GM21528 (cell line): ENCODE measurements at regions not wholly inside any gene's neighbourhood (a gene's known extent, or its start where the extent isn't known, plus 50 kb on each side); places are given as distances from the start of the nearest gene placed in this dataset.
"Not testable (repeated sequence)": the region's sequence is repeated elsewhere in the genome, so short reads cannot be mapped to it uniquely, and the experiment has no call there.

Experiments
- ATAC-seq: cut with Tn5 transposase; IDR thresholded peaks from one replicate; pipeline ENCODE4 v1.9.1; 2021; ENCODE audit warnings: mild to moderate bottlenecking, moderate library complexity; ENCODE audit not compliant: unreplicated experiment, low FRiP score

DNA sequence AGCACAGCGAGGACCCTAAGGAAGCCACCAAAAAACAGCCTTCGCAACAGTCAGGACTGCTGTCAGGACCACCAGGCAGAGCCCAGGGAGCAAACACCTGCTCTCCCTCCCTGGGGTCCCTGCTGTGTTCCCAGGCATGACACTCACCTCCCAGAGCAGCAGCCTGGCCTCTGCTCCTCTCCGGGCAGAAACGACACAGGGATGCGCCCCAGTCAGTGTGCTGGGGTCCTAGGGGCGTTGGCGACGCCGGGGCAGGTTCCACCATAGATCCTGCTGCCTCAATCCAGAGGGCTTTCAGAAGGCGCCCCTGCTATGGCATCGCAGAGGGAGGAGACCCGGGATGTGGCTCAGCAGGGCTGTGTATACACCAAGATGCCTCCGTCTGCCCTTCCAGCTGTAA lies 169.7 kb upstream of the FOXD4L5 start:
- not testable (repeated sequence) for ATAC-seq

DNA sequence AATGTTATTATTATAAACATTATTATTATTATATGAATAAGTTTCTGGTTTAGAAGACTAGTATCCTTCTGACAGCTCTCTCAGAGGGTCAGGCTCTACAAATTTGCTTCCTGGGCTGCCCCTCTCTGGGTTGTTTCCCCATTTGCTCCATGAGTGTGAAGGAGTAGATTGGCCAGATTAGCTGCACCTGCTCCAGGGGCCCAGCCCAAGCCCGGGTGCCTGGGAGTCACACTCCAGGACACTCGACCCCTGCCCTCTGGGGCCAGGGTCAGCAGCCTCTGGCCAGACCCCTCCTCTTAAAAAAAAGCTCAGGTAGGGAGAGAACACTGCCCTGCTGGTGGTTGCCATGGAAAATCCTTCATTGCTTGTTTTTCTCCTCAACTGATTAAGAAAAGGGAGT lies 169.0 kb upstream of the FOXD4L5 start:
- ATAC-seq: not testable (repeated sequence)

DNA sequence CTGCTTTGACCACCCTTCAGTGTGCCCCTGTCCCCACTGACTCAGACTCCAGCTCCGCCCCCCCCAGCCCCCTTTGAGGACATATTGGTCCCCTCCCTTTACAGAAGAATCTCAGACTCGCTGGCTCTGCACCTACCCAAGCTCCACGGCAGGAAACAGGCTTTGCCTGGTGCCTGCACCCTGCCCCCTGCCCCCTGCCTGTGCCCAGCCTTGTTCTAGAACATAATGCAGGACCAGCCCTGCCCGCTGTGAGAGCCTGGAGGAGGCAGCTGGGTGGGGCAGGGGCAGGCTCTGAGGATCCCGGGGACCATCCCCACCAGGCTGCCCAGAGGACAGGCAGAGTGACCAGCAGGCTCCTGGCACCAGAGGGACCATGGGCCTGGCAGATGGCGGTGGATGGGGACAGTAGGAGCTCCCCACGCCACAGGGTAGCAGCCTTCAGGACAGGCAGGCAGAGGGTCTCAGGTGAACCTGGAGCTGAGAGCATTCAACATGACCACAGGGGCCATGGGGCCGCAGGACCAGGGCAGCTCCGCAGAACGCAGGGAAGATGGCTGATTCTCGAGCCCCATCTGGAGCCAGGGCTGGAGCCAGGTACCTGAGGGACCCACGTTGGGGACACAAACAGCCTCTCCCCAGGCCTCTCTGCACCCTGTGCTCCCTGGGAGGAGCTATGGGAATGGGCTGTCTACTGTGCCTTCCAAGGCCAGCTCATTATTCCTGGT lies 165.0 kb upstream of the FOXD4L5 start:
- not testable (repeated sequence) for ATAC-seq

DNA sequence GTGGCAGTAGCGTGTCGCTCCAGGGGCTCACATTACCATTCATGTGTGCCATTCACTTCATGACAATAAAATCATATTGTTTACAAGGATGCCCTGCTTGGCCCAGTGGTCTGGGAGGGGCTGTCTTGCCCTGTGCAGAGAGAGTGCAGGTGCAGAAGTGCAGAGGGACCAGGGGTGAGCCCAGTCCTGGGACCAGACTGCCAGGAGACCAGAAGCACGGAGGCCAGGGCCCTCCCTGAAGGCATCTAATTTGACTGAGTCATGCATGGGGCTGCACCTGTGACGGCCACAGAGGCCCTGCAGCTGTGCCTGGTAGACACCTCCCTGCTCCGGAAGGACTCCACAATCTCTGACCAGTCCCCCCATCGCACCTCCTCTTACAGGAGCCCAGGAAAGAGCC lies 164.4 kb upstream of the FOXD4L5 start:
- no peak for ATAC-seq

DNA sequence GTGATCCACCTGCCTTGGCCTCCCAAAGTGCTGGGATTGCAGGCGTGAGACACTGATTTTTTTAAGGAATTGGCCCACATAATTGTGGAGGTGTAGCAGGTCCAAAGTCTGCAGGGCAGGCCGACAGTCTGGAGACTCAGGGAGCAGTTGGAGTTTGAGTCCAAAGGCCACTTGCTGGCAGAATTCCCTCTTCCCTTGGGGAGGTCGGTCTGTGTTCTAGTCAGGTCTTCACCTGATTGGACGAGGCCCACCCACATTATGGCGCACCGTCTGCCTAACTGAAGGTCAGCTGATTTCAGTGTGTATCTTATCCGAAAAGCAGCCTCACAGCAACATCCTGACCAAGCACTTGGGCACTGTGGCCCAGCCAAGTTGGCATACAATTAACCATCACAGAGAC lies 162.1 kb upstream of the FOXD4L5 start:
- not testable (repeated sequence) for ATAC-seq

DNA sequence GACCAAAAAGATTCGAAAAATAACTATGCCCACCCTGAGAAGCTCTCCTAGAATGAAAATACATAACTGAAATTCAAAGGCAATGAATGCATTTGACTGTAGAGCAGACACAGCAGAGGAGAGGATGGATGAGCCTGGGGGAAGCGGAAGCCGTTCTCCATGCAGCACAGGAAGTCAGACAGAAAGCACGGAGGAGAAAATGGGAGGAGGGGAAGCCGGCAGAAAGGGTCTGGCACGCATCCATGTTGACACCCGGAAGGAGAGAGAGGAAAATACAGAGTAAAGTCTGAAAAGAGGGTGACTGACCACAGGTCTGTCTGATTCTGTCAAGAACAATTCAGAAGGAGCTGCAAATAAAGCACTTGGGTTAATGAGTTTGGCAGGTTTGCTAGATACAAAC lies 161.0 kb upstream of the FOXD4L5 start:
- ATAC-seq: not testable (repeated sequence)

DNA sequence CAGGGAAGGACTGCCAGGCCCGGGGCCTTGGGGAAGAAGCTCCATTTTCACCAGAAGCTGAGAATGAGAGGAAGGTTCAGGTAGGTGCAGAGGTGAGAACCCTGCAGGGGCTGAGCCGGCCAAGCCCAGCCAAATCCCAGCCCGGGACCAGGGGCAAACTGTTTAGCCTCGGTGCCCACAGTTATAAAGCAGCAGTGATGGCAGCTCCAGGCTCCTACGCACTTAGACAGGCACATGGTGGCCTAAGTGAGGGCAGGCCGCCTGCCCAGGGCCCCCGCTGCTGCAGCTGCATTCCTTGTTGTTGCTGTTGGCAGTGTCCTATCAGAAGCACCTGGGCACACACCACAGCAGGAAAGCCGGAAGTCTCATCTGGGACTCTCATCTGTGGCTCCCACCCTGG lies 159.9 kb upstream of the FOXD4L5 start:
- no peak for ATAC-seq

DNA sequence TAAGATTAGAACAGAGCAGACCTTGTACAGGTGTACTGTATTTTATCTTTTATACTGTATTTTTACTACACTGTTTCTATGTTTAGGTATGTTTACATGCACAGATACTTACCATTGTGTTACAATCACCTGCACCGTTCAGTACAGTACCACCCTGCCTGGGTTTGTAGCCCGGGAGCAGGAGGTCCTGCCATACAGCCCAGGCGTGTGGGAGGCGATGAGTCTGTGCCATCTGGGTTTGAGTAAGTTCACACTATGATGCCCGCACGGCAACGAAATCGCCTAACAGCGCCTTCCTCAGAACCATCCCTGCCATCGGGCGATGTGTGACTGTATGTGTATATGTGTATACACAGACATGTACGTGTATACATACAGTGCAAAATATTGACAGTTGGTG lies 157.1 kb upstream of the FOXD4L5 start:
- ATAC-seq: not testable (repeated sequence)

DNA sequence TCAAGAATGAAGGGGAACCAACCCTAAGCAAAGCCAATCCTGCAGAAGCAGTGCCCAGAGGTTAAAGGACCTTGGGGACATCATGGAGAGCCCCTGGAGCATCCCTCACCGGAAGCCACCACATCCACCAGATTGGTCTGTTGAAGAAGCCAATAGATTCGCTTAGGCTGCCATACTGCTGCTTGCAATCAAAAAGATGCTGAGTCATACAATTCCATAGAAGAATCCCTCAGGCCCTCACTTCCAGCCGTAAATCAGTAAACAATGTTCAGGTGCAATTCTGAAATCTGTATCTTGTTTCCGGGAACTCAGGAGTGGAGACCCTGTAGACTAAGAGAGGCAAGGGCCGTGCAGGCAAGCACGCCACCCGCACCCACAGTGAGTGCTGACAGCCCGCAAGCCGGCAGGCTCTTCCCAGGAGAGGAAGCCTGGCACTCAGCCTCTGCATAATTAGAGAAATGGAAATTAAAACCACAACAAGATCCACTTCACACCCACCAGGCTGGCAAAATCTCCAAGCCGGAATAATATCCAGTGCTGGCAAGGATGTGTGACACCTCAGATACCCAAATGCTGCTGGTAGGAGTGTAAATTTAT lies 156.4 kb upstream of the FOXD4L5 start:
- ATAC-seq: not testable (repeated sequence)

DNA sequence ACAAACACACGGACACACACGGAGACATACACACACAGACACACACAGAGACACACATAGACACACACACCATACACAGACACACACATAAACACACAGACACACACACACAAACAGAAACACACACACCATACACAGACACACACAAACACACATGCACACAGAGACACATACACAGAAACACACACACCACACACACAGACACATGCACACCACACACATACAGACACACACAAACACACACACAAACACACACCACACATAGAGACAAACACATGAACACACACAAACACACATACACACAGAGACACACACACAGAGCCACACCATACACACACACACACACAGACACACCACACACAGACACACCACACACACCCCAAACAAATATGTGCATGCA lies 152.7 kb upstream of the FOXD4L5 start:
- ATAC-seq: no peak

DNA sequence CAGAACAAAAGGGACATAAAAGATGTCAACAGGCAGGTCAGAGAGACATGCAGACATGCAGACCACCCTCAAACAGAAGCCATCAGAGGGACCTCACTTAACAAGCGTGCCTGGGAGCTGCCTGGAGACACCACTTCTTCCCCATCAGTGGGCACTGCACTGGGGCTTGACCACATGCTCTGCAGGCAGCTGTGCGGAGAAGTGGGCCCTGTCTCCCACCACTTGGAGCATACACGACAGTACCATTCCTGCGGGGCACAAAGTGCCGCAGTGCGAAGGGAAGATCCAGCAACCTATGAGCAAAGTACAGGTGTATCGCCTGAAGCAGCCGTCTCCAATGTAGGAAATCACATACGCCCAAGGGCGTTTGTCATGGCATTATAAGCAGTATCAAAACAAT lies 150.5 kb upstream of the FOXD4L5 start:
- no peak for ATAC-seq

DNA sequence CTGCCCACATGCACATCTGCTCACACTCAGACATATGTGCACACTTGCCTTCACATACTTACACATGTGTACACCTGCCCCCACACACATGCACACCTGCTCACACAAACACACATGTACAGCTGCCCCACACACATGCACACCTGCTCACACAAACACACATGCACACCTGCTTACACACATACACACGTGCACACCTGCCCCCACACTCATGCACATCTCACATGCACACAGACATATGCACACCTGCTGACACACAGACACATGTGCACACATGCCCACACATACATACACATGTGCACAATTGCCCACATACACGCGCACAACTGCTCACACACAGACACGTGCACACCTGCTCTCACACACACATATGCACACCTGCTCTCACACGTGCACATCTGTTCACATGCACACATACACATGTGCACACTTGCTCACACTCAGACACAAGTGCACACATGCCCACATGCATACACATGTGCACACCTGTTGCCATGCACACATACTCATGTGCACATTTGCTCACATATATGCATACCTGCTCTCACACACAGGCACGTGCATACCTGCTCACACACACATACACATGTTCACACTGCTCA lies 147.8 kb upstream of the FOXD4L5 start:
- no peak for ATAC-seq

DNA sequence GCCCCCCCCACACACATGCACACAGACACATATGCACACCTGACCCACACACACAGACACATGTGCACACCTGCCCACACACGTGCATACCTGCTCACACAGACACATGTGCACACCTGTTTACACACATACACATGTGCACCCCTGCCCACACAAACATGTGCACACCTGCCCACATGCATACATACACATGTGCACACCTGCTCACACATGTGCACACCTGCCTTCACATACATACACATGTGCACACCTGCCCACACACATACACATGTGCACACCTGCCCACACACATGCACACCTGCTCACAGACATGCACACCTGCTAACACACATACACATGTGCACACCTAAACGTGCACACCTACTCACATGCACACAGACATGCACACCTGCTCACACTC lies 147.0 kb upstream of the FOXD4L5 start:
- no peak for ATAC-seq

DNA sequence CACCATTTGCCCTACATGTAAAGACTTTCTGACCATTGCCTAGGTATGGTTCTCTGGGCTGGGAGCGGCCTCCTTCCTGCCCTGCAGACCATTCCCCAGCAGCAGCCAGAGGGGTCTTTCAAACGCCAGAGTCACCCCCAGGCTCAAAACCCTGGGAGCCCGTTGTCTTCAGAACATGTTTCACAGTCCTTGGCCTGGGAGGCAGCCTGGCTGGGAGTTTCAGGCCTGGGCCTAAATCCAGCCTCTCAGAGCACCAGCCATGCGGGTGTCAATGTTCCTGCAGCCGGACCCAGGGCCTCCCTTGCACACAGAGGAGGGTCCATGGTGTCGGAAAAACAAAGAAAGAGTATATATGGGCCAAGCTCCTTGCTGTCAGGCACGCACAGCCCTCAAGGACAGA lies 145.2 kb upstream of the FOXD4L5 start:
- no peak for ATAC-seq

DNA sequence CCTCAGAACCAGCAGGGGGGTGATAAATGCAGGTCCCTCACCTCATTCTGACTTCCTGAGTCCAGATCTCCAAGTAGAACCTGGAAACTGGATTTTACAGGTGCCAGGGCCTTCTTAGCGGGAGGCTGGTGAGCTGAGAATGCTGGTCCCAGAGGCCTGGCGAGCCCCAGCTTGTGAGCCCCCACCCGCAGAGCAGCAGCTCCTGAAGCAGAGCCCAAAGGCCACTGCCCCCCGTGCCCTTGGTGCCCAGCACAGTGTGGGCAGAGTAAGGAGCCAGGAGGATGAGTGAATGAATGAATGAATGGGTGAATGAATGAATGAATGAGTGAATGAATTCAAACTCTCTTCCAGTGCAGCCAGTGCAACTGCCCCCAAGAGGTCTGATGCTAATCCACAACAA lies 142.4 kb upstream of the FOXD4L5 start:
- not testable (repeated sequence) for ATAC-seq

DNA sequence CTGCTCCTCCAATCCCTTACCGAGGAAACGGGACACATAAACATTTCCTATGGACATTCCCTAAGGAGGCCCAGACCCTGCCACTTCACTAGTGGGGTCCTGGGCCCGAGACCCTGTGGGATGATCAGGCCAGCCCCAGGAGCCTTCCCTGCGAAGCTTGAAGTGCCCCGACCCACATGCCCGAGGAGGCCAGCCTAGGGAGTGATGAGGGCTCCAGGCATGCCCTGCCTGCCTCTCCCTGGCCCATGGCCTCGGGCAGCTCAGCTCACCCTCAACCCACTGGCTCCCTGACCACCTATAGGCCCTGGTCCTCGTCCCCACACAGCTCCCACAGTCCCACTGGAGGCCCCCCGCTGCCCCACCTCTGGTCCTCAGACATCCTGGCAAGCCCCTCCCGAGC lies 141.8 kb upstream of the FOXD4L5 start:
- ATAC-seq: not testable (repeated sequence)

DNA sequence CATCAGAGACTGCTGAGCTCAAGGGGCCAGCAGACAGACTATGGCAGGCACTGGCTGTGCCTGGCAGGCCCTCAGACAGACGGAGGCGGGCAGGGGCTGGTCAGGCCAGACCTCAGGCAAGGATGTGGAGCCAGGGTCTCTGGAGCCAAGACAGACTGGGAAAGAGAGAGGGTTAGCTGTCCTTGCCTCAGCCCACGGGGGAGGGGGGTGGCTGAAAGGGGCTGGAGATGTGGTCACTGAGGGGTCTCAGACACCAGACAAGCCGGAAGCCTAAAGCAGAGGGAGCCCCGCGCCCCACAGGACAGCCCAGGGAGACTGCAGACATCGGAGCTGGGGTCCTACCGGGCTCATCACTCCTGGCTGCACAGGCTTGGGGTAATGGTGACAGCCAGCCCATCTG lies 141.2 kb upstream of the FOXD4L5 start:
- ATAC-seq: no peak

DNA sequence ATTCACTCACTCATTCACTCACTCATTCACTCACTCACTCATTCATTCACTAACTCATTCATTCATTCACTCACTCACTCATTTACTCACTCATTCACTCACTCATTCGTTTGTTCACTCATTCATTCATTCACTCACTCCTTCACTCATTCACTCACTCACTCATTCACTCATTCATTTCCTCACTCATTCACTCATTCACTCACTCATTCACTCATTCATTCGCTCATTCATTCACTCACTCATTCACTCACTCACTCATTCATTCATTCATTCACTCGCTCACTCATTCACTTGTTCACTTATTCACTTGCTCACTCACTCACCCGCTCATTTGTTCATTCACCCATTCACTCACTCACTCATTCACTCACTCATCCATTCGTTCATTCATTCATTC lies 140.2 kb upstream of the FOXD4L5 start:
- not testable (repeated sequence) for ATAC-seq

DNA sequence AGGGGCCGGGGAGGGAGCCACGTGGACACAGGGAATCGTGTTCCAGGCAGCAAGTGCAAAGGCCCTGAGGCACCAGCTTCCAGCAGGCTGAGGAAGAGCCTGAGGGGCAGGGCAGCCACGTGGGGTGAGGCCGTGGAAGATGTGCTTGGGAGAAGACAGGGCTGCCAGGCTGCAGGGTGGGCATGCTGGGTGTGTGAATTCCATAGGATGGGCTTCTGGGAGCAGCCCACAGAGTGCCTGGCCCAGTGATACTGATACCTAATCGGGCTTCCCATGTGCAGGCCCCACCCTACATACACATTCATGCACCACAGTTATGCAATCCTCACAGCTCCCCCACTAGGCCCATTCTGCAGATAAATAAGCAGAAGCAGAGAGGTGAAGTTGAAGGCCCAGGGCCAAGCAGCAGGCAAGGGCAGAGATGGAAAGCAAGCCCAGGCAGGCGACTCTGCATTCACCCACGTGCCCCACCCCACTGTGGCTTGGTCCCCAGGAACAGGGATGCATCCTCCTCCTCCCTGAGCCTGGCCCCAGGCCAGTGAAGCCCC lies 139.5 kb upstream of the FOXD4L5 start:
- ATAC-seq: not testable (repeated sequence)

DNA sequence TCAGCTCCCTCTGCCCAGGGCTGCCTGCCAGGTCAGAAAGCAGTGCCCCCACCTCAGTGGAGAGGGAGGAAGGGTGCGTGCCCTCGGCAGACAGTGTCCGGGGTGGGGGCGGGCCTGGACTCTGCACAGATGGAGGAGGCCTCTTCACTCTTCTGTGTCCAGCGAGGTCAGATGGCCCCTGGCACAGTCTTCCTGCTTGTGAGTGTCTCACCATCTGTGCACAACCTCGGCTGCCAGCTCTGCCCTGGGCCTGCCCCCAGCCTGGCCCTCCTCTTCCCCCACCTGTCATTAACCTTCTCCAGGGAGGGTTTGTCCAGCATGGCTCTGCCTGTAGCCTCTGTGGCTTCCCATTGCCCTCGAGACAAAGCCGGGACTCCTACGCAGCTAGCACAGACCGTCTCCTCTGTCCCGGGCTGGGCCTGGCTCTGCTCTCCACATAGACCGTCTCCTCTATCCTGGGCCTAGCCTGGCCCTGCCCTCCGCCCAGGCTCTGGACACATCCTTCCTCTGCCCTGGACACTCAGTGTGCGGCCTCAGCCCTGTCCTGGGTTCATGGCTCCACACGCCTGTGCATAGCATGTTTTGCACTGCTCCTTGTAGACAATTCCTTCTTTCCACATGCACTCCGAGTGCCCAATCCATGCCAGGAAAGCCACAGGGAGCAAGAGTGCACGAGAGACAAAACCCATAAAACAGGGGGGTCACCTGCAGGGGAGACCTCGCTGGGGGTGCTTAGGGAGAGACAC lies 138.9 kb upstream of the FOXD4L5 start:
- ATAC-seq: not testable (repeated sequence)
